HCT116 (cell line): ENCODE measurements at regions not wholly inside any gene's neighbourhood (a gene's known extent, or its start where the extent isn't known, plus 50 kb on each side); places are given as distances from the start of the nearest gene placed in this dataset.

ENCODE experiments used
- ATAC-seq: fragments of 200-7000 bp; cut with Tn5 transposase; 2 replicates; pipeline ENCODE4 v1.9.1; 2020; ENCODE audit warnings: mild to moderate bottlenecking, moderate library complexity
- BruUV-seq: library from RNA; stranded (reverse); fragments of 400-500 nt; replicated peaks from 2 replicates; lab custom pipeline; 2021; lab: Mats Ljungman, UMichigan
- CTCF ChIA-PET: fragments of 300-600 bp; sonication (Branson Sonifier 250); formaldehyde crosslinking; loops from one replicate; lab custom pipeline; 2021; ENCODE audit warnings: antibody characterized with exemption; lab: Charles Lee
- POLR2A ChIA-PET: fragments of 300-600, 350-600 bp; sonication (Branson Sonifier 250); formaldehyde crosslinking; loops from one replicate; lab custom pipeline; 2021; ENCODE audit warnings: antibody characterized with exemption; lab: Charles Lee
- RAD21 ChIA-PET, 2 experiments: fragments of 300-600 bp; sonication (Branson Sonifier 250); formaldehyde crosslinking; loops; one replicate each; lab custom pipeline; 2023; ENCODE audit warnings: low total read pairs in 2 of 2; ENCODE audit not compliant: uncharacterized antibody in 2 of 2, unreplicated experiment in 2 of 2, low non-redundant PET in 1 of 2; lab: Charles Lee
- DNase-seq: peaks from one replicate; pipeline ENCODE4 v3.0.0-alpha.2; 2010; ENCODE audit warnings: low read depth, low spot score
- H2AFZ ChIP-seq: fragments of 200-600 bp; shearing (Covaris generic), sonication (generic); 2 replicates; pipeline ENCODE4 v1.6.1; 2017; ENCODE audit warnings: low read depth, mixed run types, mixed read lengths, antibody characterized with exemption, low read length; ENCODE audit not compliant: poor library complexity, severe bottlenecking
- H3K27ac ChIP-seq: 2 replicates; pipeline ENCODE4 v1.5.1; 2012; ENCODE audit warnings: low read depth, low read length
- H3K27me3 ChIP-seq: fragments of 200-600 bp; sonication (generic); 2 replicates; pipeline ENCODE4 v1.6.1; 2016; ENCODE audit warnings: mixed run types, low read length, mixed read lengths; ENCODE audit not compliant: insufficient read depth
- H3K36me3 ChIP-seq, 2 experiments: fragments of 200-500 bp in 1 of 2; fragments of 200-600 bp in 1 of 2; sonication (Bioruptor generic) in 1 of 2; sonication (generic) in 1 of 2; 2 replicates each; pipeline versions ENCODE4 v1.5.1 to v1.6.1; 2014 to 2016; ENCODE audit warnings: low read length in 2 of 2, inconsistent platforms in 1 of 2, mixed read lengths in 1 of 2, mixed run types in 1 of 2; ENCODE audit not compliant: insufficient read depth in 2 of 2, control insufficient read depth in 1 of 2
- H3K4me1 ChIP-seq, 2 experiments: fragments of 200-600 bp in 1 of 2; sonication (generic) in 1 of 2; 2 replicates each; pipeline versions ENCODE4 v1.5.1 to v1.6.1; 2012 to 2017; ENCODE audit warnings: low read length in 2 of 2, inconsistent platforms in 1 of 2, mild to moderate bottlenecking in 1 of 2, mixed read lengths in 1 of 2, mixed run types in 1 of 2, moderate library complexity in 1 of 2; ENCODE audit not compliant: insufficient read depth in 2 of 2, control insufficient read depth in 1 of 2
- H3K4me2 ChIP-seq: fragments of 200-600 bp; sonication (generic); 2 replicates; pipeline ENCODE4 v1.6.1; 2017; ENCODE audit warnings: mixed run types, low read length, mixed read lengths
- H3K4me3 ChIP-seq, 2 experiments: fragments of 200-600 bp in 1 of 2; sonication (generic) in 1 of 2; replicated peaks in 1 of 2; 2 replicates each; pipeline ENCODE4 v1.5.1; 2011 to 2016; ENCODE audit warnings: low read length in 2 of 2, control low read depth in 1 of 2, low read depth in 1 of 2, mild to moderate bottlenecking in 1 of 2, mixed read lengths in 1 of 2, mixed run types in 1 of 2
- H3K79me2 ChIP-seq: fragments of 200-600 bp; sonication (generic); 2 replicates; pipeline ENCODE4 v1.6.1; 2017; ENCODE audit warnings: mild to moderate bottlenecking, mixed run types, low read length, moderate library complexity, mixed read lengths; ENCODE audit not compliant: insufficient read depth
- H3K9ac ChIP-seq: fragments of 200-600 bp; sonication (generic); 2 replicates; pipeline ENCODE4 v1.6.1; 2016; ENCODE audit warnings: low read length, mixed read lengths
- H3K9me2 ChIP-seq: fragments of 200-600 bp; sonication (generic), shearing (Covaris generic); 2 replicates; pipeline ENCODE4 v1.6.1; 2017; ENCODE audit warnings: mixed run types, mild to moderate bottlenecking, moderate library complexity; ENCODE audit not compliant: insufficient read depth
- H3K9me3 ChIP-seq, 2 experiments: fragments of 200-500 bp in 1 of 2; fragments of 200-600 bp in 1 of 2; sonication (Bioruptor generic) in 1 of 2; sonication (generic) in 1 of 2; 2 replicates each; pipeline ENCODE4 v1.6.1; 2014 to 2017; ENCODE audit warnings: low read length in 2 of 2, mixed read lengths in 2 of 2, inconsistent platforms in 1 of 2, low read depth in 1 of 2, mild to moderate bottlenecking in 1 of 2, mixed run types in 1 of 2, moderate library complexity in 1 of 2; ENCODE audit not compliant: control insufficient read depth in 1 of 2, insufficient read depth in 1 of 2
- H4K20me1 ChIP-seq: fragments of 200-600 bp; sonication (generic), shearing (Covaris generic); 2 replicates; pipeline ENCODE4 v1.6.1; 2017; ENCODE audit warnings: mixed run types, mild to moderate bottlenecking, moderate library complexity; ENCODE audit not compliant: insufficient read depth
- CEBPB ChIP-seq: IDR thresholded peaks from 2 replicates; pipeline ENCODE4 v1.6.1; 2012; ENCODE audit warnings: low read depth
- ELF1 ChIP-seq: IDR thresholded peaks from 2 replicates; pipeline ENCODE4 v1.6.1; 2012; ENCODE audit warnings: low read depth, borderline replicate concordance
- EZH2 ChIP-seq: fragments of 200-600 bp; sonication (generic); IDR thresholded peaks from 2 replicates; pipeline ENCODE4 v1.6.1; 2017; ENCODE audit warnings: antibody characterized with exemption, mixed run types
- EZH2phosphoT487 ChIP-seq: fragments of 200-600 bp; IDR thresholded peaks from 2 replicates; pipeline ENCODE4 v1.6.1; 2018; ENCODE audit warnings: antibody characterized with exemption, borderline replicate concordance
- FOSL1 ChIP-seq: IDR thresholded peaks from 2 replicates; pipeline ENCODE4 v1.6.1; 2012; ENCODE audit warnings: low read depth
- JUND ChIP-seq: IDR thresholded peaks from 2 replicates; pipeline ENCODE4 v1.6.1; 2012
- POLR2AphosphoS5 ChIP-seq: IDR thresholded peaks from 2 replicates; pipeline ENCODE4 v1.6.1; 2011; ENCODE audit warnings: mild to moderate bottlenecking, low read depth, low read length, moderate library complexity
- RAD21 ChIP-seq: IDR thresholded peaks from 2 replicates; pipeline ENCODE4 v1.6.1; 2012; ENCODE audit warnings: low read depth, mild to moderate bottlenecking
- SIN3A ChIP-seq: IDR thresholded peaks from 2 replicates; pipeline ENCODE4 v1.6.1; 2012; ENCODE audit warnings: low read depth
- SP1 ChIP-seq: IDR thresholded peaks from 2 replicates; pipeline ENCODE4 v1.6.1; 2012; ENCODE audit warnings: low read depth
- SRF ChIP-seq: IDR thresholded peaks from 2 replicates; pipeline ENCODE4 v1.6.1; 2012; ENCODE audit warnings: low read depth
- TCF7L2 ChIP-seq: IDR thresholded peaks from 2 replicates; pipeline ENCODE4 v1.7.0; 2011; ENCODE audit warnings: borderline replicate concordance, inconsistent platforms; ENCODE audit not compliant: insufficient read depth, insufficient read length; ENCODE audit errors: extremely low read depth
- YY1 ChIP-seq: IDR thresholded peaks from 2 replicates; pipeline ENCODE4 v1.6.1; 2011; ENCODE audit warnings: low read length, low read depth, moderate library complexity, mild to moderate bottlenecking; ENCODE audit not compliant: insufficient replicate concordance; ENCODE audit errors: extremely low read depth
- ZFX ChIP-seq: fragments of 450-650 bp; IDR thresholded peaks from 2 replicates; pipeline ENCODE4 v1.6.1; 2017
- intact Hi-C: fragments of 100-400 bp; cut with micrococcal nuclease; formaldehyde crosslinking; loops from 2 replicates; pipeline ENCODE4 v1.10.0; 2022
- TF ChIP-seq, protein P1 (sequence below): IDR thresholded peaks from 2 replicates; pipeline ENCODE4 v1.6.1; 2012
- TF ChIP-seq, protein P2 (sequence below): IDR thresholded peaks from 2 replicates; pipeline ENCODE4 v1.6.1; 2012
- TF ChIP-seq, protein P3 (sequence below): IDR thresholded peaks from 2 replicates; pipeline ENCODE4 v1.6.1; 2011; ENCODE audit warnings: mild to moderate bottlenecking, low read length, moderate library complexity; ENCODE audit not compliant: insufficient replicate concordance; ENCODE audit errors: extremely low read depth

DNA sequence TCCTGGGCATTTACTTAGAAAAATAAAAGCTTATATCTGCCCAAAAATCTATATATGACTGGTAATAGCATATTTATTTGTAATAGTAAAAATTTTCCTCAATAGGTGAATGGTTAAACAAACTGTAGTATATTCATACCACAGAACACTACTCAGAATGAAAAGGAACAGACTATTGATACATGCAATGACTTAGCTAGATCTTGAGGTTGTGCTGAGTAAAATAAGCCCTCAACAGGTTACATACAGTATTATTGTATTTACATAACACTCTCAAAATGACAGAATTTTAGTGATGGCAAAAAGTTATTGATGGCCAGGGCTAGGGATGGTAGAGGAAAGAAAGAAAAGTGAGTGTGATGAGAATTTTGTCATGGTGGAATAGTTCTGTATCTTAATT is 178.4 kb downstream of the BMP4 start:
- CTCF ChIA-PET = no interaction called here
- no peak overlapping the region for H3K9ac ChIP-seq
- DNase-seq (no peak), ATAC-seq (no peak)
- no peaks in the 10 kb centered on the region for H3K9me2 ChIP-seq
- TF ChIP-seq SRF = no peak
- TF ChIP-seq, protein P1, sequence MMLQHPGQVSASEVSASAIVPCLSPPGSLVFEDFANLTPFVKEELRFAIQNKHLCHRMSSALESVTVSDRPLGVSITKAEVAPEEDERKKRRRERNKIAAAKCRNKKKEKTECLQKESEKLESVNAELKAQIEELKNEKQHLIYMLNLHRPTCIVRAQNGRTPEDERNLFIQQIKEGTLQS = no peak
- no peak for TF ChIP-seq EZH2
- no peak for TF ChIP-seq FOSL1
- no peak for TF ChIP-seq CEBPB
- no peak for TF ChIP-seq ELF1
- no peak for TF ChIP-seq SP1
- no peak for TF ChIP-seq YY1
- TF ChIP-seq RAD21 = no peak
- no peak for TF ChIP-seq EZH2phosphoT487
- TF ChIP-seq POLR2AphosphoS5 = no peak
- no peak for TF ChIP-seq TCF7L2
- TF ChIP-seq, protein P2, sequence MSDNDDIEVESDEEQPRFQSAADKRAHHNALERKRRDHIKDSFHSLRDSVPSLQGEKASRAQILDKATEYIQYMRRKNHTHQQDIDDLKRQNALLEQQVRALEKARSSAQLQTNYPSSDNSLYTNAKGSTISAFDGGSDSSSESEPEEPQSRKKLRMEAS = no peak
- TF ChIP-seq SIN3A = no peak
- TF ChIP-seq ZFX = no peak
- TF ChIP-seq, protein P3, sequence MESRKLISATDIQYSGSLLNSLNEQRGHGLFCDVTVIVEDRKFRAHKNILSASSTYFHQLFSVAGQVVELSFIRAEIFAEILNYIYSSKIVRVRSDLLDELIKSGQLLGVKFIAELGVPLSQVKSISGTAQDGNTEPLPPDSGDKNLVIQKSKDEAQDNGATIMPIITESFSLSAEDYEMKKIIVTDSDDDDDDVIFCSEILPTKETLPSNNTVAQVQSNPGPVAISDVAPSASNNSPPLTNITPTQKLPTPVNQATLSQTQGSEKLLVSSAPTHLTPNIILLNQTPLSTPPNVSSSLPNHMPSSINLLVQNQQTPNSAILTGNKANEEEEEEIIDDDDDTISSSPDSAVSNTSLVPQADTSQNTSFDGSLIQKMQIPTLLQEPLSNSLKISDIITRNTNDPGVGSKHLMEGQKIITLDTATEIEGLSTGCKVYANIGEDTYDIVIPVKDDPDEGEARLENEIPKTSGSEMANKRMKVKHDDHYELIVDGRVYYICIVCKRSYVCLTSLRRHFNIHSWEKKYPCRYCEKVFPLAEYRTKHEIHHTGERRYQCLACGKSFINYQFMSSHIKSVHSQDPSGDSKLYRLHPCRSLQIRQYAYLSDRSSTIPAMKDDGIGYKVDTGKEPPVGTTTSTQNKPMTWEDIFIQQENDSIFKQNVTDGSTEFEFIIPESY = no peak
- TF ChIP-seq JUND = no peak
- H3K27ac ChIP-seq = no peak overlapping the region
- H4K20me1 ChIP-seq = no peaks in the 10 kb centered on the region
- no peaks in the 10 kb centered on the region for H3K36me3 ChIP-seq
- H3K4me3 ChIP-seq = no peak overlapping the region
- BruUV-seq = no TSS peak
- H3K27me3 ChIP-seq = no peaks in the 10 kb centered on the region
- no peaks in the 10 kb centered on the region; the same call in 1 of the 2 replicates for H3K79me2 ChIP-seq
- no peak overlapping the region for H3K4me2 ChIP-seq
- no peaks in the 10 kb centered on the region for H3K9me3 ChIP-seq
- RAD21 ChIA-PET = no interaction called here
- POLR2A ChIA-PET = no interaction called here
- no peak overlapping the region for H2AFZ ChIP-seq
- intact Hi-C loops = no loop called here
- H3K4me1 ChIP-seq = no peaks in the 10 kb centered on the region
